ENCODE measurements at regions not wholly inside any gene's neighbourhood (a gene's known extent, or its start where the extent isn't known, plus 50 kb on each side); places are given as distances from the start of the nearest gene placed in this dataset.

DNA sequence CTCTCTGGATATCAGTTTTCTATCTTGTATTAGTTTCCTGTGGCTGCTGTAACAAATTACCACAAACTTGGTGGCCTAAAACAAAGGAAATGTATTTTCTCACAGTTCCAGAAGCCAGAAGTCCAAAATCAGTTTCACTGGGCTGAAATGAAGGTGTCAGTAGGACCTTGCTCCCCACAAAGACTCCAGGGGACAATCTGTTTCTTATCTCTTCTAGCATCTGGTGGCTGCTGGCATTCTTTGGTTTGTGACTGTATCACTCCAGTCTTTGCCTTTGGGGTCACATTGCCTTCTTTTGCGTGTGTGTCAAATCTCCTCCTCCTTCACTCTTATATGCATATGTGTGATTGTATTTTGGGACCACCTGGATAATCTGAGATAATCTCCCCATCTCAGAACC, 153.0 kb upstream of the PRPS1L1 start:
- Histone ChIP-seq H3K36me3 (ENCODE audit: control insufficient read depth in 2 of 2, insufficient read depth in 1 of 2, low read length in 2 of 2) (no peaks in the 10 kb centered on the region), H3K27ac (ENCODE audit: extremely low read depth, low read depth, low read length) (no peak overlapping the region), H3K4me1 (ENCODE audit: control insufficient read depth, insufficient read depth, low read length) (0 out of 2 replicates have a peak, but pooled peaks cover 5% of the 10 kb centered on the region), H3K9me3 (ENCODE audit: control insufficient read depth, insufficient read depth, low read depth, low read length) (no peaks in the 10 kb centered on the region), H3K4me3 (ENCODE audit: low read depth, low read length) (no peak overlapping the region)
- POLR2A ChIA-PET: no interaction called here
- TF ChIP-seq, protein P1, sequence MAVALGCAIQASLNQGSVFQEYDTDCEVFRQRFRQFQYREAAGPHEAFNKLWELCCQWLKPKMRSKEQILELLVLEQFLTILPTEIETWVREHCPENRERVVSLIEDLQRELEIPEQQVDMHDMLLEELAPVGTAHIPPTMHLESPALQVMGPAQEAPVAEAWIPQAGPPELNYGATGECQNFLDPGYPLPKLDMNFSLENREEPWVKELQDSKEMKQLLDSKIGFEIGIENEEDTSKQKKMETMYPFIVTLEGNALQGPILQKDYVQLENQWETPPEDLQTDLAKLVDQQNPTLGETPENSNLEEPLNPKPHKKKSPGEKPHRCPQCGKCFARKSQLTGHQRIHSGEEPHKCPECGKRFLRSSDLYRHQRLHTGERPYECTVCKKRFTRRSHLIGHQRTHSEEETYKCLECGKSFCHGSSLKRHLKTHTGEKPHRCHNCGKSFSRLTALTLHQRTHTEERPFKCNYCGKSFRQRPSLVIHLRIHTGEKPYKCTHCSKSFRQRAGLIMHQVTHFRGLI (tag by site-specific recombination; IDR thresholded peaks at IDR 0.05): no peak
- TF ChIP-seq ZNF211 (tag by site-specific recombination; IDR thresholded peaks at IDR 0.05; ENCODE audit: low read depth): no peak
- no peak for TF ChIP-seq SP3 (tag by site-specific recombination; IDR thresholded peaks at IDR 0.05)
- TF ChIP-seq ZNF561 (tag by site-specific recombination; IDR thresholded peaks at IDR 0.05; ENCODE audit: borderline replicate concordance): no peak
- TF ChIP-seq, protein P2, sequence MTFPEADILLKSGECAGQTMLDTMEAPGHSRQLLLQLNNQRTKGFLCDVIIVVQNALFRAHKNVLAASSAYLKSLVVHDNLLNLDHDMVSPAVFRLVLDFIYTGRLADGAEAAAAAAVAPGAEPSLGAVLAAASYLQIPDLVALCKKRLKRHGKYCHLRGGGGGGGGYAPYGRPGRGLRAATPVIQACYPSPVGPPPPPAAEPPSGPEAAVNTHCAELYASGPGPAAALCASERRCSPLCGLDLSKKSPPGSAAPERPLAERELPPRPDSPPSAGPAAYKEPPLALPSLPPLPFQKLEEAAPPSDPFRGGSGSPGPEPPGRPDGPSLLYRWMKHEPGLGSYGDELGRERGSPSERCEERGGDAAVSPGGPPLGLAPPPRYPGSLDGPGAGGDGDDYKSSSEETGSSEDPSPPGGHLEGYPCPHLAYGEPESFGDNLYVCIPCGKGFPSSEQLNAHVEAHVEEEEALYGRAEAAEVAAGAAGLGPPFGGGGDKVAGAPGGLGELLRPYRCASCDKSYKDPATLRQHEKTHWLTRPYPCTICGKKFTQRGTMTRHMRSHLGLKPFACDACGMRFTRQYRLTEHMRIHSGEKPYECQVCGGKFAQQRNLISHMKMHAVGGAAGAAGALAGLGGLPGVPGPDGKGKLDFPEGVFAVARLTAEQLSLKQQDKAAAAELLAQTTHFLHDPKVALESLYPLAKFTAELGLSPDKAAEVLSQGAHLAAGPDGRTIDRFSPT (tag by site-specific recombination; IDR thresholded peaks at IDR 0.05): no peak
- TF ChIP-seq ZNF548 (tag by site-specific recombination; IDR thresholded peaks at IDR 0.05): no peak
- no peak for TF ChIP-seq ZNF416 (tag by site-specific recombination; IDR thresholded peaks at IDR 0.05)
- TF ChIP-seq, protein P3, sequence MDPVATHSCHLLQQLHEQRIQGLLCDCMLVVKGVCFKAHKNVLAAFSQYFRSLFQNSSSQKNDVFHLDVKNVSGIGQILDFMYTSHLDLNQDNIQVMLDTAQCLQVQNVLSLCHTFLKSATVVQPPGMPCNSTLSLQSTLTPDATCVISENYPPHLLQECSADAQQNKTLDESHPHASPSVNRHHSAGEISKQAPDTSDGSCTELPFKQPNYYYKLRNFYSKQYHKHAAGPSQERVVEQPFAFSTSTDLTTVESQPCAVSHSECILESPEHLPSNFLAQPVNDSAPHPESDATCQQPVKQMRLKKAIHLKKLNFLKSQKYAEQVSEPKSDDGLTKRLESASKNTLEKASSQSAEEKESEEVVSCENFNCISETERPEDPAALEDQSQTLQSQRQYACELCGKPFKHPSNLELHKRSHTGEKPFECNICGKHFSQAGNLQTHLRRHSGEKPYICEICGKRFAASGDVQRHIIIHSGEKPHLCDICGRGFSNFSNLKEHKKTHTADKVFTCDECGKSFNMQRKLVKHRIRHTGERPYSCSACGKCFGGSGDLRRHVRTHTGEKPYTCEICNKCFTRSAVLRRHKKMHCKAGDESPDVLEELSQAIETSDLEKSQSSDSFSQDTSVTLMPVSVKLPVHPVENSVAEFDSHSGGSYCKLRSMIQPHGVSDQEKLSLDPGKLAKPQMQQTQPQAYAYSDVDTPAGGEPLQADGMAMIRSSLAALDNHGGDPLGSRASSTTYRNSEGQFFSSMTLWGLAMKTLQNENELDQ (tag by site-specific recombination; IDR thresholded peaks at IDR 0.05; ENCODE audit: low read depth): no peak
- no peak for TF ChIP-seq YY1 (tag by site-specific recombination; IDR thresholded peaks at IDR 0.05)
- TF ChIP-seq ZNF529 (tag by site-specific recombination; IDR thresholded peaks at IDR 0.05; ENCODE audit: insufficient replicate concordance): no peak
- no peak for TF ChIP-seq SALL2 (tag by site-specific recombination; IDR thresholded peaks at IDR 0.05; ENCODE audit: borderline replicate concordance)
- no peak for TF ChIP-seq ZBTB17 (tag by site-specific recombination; IDR thresholded peaks at IDR 0.05)
- TF ChIP-seq ZNF221 (tag by site-specific recombination; IDR thresholded peaks at IDR 0.05; ENCODE audit: borderline replicate concordance): no peak
- no peak for TF ChIP-seq ZNF621 (tag by site-specific recombination; IDR thresholded peaks at IDR 0.05)
- TF ChIP-seq, protein P4, sequence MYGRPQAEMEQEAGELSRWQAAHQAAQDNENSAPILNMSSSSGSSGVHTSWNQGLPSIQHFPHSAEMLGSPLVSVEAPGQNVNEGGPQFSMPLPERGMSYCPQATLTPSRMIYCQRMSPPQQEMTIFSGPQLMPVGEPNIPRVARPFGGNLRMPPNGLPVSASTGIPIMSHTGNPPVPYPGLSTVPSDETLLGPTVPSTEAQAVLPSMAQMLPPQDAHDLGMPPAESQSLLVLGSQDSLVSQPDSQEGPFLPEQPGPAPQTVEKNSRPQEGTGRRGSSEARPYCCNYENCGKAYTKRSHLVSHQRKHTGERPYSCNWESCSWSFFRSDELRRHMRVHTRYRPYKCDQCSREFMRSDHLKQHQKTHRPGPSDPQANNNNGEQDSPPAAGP (tag by site-specific recombination; IDR thresholded peaks at IDR 0.05): no peak
- no peak for TF ChIP-seq ZNF155 (tag by site-specific recombination; IDR thresholded peaks at IDR 0.05)
- TF ChIP-seq ZNF549 (tag by site-specific recombination; IDR thresholded peaks at IDR 0.05): no peak
- CTCF ChIA-PET: no interaction called here

DNA sequence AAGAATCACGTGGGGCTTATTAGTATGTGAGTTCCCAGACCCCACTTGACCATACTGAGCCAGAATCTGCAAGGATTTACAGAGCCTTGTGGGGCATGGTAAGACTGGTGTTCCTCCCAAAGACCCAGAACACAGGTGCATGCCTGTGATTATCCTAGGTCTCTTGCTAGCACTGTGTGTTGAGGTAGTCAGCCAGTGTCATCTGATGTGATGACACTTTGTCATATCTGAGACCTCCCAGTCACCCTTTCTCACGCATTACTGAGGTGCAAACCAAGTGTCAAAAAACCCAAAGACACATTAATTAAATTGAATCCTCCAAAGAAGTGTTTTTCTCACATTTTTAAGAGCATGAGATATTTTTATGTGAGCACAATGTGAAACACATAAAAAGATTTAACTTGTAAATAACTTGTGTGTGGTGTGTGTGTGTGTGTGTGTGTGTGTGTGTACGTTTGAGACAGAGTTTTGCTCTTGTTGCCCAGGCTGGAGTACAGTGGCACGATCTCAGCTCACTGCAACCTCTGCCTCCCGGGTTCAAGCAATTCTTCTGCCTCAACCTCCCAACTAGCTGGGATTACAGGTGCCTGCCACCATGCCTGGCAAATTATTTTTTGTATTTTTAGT, 162.0 kb upstream of the PRPS1L1 start:
- TF ChIP-seq YY1 (tag by site-specific recombination; IDR thresholded peaks at IDR 0.05) (no peak), ZNF530 (tag by site-specific recombination; IDR thresholded peaks at IDR 0.05; ENCODE audit: low read depth) (no peak), ZNF140 (tag by site-specific recombination; IDR thresholded peaks at IDR 0.05) (no peak), ZNF548 (tag by site-specific recombination; IDR thresholded peaks at IDR 0.05) (no peak), ZNF560 (tag by site-specific recombination; IDR thresholded peaks at IDR 0.05; ENCODE audit: borderline replicate concordance) (no peak), ZNF585B (tag by site-specific recombination; IDR thresholded peaks at IDR 0.05) (no peak), ZNF561 (tag by site-specific recombination; IDR thresholded peaks at IDR 0.05; ENCODE audit: borderline replicate concordance) (no peak), ZNF549 (tag by site-specific recombination; IDR thresholded peaks at IDR 0.05) (no peak)
- TF ChIP-seq, protein P5, sequence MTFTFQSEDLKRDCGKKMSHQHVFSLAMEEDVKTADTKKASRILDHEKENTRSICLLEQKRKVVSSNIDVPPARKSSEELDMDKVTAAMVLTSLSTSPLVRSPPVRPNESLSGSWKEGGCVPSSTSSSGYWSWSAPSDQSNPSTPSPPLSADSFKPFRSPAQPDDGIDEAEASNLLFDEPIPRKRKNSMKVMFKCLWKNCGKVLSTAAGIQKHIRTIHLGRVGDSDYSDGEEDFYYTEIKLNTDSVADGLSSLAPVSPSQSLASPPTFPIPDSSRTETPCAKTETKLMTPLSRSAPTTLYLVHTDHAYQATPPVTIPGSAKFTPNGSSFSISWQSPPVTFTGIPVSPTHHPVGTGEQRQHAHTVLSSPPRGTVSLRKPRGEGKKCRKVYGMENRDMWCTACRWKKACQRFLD (tag by site-specific recombination; IDR thresholded peaks at IDR 0.05): no peak
- TF ChIP-seq, protein P6, sequence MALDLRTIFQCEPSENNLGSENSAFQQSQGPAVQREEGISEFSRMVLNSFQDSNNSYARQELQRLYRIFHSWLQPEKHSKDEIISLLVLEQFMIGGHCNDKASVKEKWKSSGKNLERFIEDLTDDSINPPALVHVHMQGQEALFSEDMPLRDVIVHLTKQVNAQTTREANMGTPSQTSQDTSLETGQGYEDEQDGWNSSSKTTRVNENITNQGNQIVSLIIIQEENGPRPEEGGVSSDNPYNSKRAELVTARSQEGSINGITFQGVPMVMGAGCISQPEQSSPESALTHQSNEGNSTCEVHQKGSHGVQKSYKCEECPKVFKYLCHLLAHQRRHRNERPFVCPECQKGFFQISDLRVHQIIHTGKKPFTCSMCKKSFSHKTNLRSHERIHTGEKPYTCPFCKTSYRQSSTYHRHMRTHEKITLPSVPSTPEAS (tag by site-specific recombination; IDR thresholded peaks at IDR 0.05): no peak
- H3K27ac ChIP-seq (ENCODE audit: extremely low read depth, low read depth, low read length): no peak overlapping the region
- no peaks in the 10 kb centered on the region for H3K9me3 ChIP-seq (ENCODE audit: control insufficient read depth, insufficient read depth, low read depth, low read length)
- ChIA-PET POLR2A (no interaction called here), CTCF (interaction anchor here (0.6 kb wide), 1 partner anchor 123 kb away, joined by 6 read pairs; no protein-coding TSS in a partner anchor)
- H3K4me1 ChIP-seq (ENCODE audit: control insufficient read depth, insufficient read depth, low read length): no peaks in the 10 kb centered on the region
- H3K4me3 ChIP-seq (ENCODE audit: low read depth, low read length): no peak overlapping the region
- H3K36me3 ChIP-seq (ENCODE audit: control insufficient read depth in 2 of 2, insufficient read depth in 1 of 2, low read length in 2 of 2): no peaks in the 10 kb centered on the region
